ENCODE measurements at regions not wholly inside any gene's neighbourhood (a gene's known extent, or its start where the extent isn't known, plus 50 kb on each side); places are given as distances from the start of the nearest gene placed in this dataset.

DNA sequence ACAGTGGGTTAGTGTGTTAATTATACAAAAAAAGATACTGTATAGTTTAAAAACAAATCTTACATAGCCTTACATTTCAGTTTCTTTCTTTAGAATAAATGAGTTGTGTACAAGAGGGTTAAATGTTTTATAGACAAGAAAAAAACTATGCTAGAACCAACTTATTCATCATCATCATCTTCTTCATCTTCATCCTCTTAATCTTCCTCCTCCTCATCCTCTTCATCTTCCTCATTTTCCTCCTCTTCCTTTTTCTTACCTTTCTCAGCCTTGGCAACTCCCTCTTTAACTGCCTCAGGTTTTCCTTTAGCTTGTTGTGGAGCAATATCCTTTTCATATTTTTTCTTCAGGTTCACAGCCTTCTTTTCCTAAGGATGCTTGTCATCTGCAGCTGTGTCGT is 53.7 kb downstream of the RPS12 start:
- DNase-seq (ENCODE audit: low read depth, low spot score), result no peak

DNA sequence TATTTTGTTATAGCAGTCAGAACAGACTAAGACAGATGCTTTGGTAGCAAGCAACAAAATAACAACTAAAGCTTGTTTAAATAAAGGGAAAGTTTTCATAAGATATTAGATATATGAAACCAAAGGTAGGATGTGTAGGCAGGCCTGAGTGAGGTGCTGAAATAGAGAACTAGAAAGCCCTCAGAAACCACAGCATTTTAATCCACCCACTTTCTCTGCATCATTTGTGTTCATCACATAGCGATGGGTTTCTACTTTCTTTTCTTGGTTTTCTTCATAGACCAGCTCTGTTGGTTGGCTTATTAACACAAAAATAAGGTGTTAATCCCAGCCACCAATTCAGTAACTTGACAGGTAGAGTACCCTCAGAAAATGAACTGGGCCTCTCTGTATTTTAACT is 58.6 kb downstream of the RPS12 start:
- DNase-seq (ENCODE audit: low read depth, low spot score), result no peak

DNA sequence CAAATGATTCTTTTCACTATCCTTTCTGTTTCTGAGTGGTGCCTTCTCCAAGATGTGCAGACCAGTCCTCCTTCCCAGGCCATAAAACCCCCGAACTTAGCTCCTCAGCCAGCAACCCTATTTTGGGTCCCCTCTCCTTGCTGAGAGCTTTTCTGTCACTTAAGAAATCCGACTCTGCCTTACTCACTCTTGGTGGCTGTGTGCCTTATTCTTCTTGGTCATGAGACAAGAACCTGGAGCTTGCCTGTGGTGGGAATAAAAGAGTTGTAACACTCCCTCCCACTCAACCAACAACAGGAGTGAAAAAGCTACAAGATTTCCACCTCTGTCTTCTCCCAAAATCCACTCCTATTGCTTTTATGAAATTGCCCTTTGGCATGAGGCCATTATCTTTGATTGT is 62.6 kb downstream of the RPS12 start:
- DNase-seq (ENCODE audit: low read depth, low spot score), result no peak

DNA sequence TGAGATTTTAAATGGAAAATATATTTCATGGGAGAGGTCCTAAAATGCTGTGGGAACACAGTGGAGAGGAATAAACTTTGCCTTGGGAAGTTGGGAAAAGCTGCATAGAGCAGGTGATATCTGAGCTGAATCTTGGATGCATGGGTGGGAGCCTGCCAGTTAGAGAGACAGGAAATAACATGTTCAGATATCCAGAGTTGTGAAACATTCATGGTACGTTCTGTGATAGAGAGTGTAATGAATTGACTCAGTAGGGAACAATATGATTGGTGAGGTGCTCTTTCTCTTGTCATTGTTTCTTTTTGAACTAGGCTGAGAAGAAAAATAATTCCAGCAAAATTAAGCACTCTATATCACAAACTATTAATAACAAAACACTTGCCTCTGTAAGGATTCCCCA is 72.8 kb downstream of the RPS12 start:
- DNase-seq (ENCODE audit: low read depth, low spot score), result no peak

DNA sequence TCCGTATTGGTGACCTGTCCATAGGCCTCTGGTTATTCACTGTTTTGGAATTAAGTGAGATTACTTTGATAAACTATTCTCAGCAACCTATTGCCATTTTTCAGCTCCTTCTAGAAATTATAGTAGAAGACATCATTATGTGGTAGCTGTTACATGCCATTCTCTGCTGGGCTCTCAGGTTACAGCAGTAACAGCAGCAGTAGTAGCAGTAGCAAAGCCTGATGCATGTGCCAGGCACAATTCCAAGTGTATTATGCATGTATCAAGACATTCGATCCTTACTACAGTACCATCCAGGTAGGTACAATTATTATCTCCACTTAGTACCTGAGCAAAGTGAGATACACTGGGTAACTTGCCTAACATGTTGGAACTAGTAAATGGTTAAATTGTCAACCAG is 74.3 kb downstream of the RPS12 start:
- DNase-seq (ENCODE audit: low read depth, low spot score), result no peak

DNA sequence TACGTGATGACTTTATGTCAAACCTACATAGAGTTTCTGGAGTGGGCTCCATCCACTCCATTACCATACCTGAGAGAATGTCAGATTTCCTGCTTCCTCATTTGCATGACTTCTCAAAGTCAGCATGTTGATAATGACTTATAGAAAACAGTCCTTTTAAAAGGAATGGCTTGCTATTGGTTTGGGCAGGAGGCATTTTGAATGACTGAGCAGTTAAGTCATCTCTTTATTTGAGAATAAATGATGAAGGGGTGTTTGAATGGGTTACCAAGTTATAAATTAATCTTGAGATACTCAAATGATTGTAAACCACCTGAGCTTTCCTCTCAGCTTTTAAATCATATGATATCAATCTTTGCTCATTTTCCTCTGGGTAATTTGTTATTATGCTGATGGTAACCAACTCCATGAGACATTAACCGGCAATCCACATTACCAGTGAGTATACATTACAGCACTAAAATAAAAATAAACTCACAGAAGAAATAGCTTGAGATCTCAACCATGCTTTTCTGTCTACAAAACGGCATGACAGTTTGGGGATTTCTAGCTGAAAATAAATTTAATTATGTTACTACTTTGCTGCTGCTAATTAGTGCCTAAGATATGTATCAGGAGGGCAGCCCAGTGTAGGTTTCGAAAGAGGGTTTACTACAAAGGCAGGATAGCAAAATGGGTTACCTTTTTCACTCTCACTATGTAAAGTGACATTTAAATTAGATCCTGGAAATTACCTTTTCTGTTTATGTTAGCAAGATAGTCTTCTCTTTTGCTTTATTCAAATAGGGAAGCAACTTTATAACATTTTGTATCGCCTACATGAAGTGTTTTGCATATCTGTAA is 78.8 kb downstream of the RPS12 start:
- no peak for DNase-seq (ENCODE audit: low read depth, low spot score)

DNA sequence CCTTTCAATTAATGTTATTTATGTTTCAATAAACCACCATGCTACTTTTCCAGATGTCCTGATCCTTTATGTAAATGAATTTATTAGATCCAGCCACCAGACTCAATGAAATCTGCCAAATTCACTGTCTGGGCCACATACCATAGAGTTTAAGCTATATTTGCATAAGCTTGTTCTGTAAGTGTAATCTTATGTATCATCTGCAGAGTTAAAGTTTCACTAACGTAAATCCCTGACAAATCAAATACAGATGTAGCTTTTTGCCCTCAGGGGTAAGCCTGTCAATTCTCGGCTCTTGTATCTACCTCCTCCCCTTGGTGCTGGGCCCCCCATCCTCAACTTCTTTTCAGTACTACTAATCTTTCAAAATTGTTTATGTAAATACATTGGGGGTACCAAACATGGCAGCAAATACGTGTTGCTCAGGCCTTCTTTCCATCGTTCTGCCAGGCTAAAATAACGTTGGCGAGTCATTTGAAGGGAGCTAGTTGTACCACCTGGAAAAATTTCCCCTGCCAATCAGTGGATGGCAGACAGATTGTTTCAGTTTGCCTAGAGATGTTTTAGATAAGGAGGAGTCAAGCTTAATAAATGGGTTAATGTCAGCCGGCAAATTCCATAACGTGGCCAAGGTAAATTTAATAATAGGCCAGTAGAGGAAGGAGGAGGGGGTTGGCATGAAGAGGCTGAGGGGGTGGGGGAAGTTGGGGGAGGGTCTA is 79.6 kb downstream of the RPS12 start:
- DNase-seq (ENCODE audit: low read depth, low spot score), result no peak

DNA sequence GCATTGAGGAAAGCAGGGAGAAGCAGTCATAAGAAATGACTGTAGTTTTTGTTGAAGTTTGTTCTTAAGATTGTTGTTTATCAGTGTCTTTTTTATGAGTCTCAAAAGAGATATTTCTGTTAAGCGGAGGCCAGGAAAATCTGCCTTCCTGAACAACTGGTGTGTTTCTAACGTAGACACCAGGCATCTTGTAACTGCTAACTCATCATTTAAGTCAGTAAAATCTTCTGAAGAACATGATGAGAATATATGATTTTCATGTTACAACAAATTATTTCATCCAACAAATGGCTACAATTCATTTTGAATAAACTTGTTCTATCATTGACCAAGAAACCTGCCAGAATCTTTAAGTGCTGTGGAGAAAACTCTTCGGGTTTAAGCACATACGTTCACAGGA is 84.0 kb downstream of the RPS12 start:
- DNase-seq (ENCODE audit: low read depth, low spot score), result no peak

DNA sequence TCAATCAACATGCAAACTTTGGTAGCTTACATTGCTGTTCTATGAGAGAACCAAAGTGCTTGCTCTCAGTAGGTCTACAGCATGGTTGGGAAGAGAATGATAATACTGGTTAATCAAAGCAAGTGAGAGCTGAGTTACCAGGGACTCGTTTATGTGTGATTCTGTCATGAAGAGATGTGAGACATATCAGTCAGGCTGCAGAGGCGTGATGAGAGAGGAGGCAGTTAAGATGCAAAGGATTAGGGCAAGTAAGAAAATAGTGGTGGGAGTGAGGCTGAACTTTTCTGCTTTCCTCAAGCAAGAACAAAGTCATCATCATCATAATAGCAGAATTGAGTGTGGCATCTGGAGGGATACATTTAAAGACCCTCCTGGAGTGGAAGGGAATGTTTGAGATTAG is 86.5 kb downstream of the RPS12 start:
- DNase-seq (ENCODE audit: low read depth, low spot score), result no peak

DNA sequence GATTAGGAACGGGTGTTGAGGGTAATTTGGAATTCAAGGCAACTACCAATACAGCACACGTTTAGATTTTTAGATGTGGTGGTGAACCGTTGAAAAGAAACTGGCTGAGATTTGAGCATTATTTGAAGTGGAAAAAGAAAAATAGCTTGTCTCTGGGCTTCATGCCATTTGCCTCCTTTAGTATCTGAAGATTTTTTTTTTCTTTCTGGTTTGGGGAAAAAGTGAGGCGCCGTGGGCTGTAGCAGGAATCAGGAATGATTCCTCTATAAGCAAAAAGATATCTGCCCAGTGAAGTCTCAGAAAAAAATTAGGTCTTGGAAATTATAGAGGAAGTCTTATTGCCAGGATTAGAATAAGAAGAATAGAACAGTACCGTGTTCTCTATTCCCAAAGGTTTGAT is 88.5 kb downstream of the RPS12 start:
- DNase-seq (ENCODE audit: low read depth, low spot score), result no peak

DNA sequence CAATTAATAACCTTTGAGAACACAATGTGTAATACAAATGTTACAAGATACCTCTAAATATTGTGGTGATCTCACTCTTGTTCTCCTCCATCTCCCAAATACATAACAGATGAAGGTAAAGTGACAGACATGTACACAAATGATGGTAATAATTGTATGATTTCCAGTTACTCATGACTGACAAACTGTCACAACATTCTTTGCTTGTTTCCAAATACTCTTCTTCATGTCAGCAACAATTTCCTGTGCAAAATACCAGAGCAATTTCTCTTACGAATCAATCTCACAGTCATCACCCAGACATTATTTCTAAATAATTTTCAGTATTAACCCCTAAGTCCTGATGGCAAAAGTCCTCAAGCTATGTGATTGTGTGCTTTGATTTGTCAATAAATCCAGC is 92.9 kb downstream of the RPS12 start:
- DNase-seq (ENCODE audit: low read depth, low spot score), result no peak

DNA sequence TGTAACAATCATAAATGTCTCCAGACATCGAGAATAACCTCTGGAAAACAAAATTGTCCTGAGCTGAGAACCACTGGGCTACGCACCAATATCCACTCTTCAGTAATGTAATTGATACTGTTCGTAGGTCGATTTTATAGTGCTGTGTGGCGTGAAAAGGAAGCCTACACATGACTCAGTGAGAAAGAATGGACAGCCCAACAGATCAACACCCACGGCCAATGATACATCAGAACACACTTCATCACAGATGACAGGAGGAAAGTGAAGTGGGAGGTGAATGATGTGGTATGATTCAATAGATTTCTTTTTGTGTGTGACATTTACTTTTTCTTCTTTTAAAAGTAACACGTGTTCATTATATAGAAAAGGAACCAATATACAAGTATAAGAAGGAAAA is 93.5 kb downstream of the RPS12 start:
- DNase-seq (ENCODE audit: low read depth, low spot score), result no peak

DNA sequence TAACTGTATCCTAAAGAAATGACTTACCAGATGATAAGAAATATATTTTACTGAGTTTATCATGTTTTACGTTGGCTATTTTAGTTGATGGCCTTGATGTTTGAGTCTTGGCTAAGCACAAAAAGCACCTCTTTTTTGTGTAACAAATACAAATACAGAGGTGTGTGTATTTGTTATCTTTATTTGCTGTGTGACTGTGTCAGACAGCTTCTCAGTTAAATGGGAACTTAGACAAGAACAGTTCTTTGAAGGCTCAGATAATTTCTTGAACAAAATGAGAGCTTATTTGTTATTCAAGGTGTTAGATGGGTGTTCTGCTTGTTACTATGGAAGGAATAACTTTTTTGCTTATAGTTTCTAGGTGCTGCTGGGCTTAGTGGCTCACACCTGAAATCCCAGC is 95.4 kb downstream of the RPS12 start:
- no peak for DNase-seq (ENCODE audit: low read depth, low spot score)

DNA sequence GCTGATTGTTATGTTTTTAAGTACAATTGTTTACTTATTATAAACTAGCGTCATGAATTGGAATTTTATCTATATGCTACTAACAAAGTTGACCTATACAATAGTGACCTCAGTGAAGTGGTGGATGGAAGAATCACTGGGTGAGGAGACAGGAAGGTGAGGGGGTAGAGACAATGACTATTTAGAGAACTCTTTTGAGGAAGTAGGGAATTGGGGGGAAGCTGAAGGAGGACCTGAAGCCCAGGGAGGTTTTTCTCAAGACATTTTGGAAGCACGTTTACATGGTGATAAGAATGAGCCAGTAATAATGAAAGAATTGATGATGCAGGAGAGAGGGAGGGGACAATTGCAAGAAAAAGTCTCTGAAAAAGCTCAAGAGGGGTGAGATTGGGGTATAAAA is 96.4 kb downstream of the RPS12 start:
- DNase-seq (ENCODE audit: low read depth, low spot score), result no peak

DNA sequence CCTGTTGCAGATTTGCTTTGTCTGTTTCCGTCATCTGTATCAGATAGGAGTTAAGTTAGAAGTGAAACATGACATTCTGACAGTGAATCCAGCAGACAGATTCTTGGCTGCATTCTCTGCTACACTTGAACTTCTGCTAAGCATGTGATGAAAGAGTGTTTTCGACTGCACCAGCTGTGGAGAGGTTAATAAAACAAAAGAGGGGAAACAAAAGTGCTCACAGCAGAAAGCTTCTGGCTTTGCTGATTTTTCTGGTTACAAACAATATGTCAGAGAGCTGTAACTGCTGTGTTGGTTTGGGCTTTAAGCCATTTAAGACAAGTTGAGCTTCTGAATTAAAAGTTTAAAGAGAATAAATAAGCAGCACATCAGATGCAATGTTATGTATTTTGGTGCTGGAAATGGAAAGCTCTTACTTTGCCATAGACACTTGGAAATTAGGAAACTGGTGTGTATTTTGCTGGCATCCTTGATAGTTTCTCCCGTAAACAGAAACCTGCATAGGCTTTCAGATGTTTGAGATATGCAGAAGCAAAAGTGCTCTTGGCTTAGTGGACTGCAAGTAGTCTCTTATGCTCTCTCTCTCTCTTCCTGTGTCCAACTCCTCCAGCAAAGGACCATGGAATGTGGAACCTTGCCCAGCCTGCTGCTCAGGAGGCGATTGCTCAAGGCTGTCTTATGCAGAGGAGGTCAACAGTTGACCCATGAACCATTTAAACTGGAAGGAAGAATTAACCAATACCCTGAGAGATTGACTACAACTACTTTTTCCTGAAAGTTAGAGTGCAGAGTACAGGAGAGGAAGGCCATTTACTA is 104.9 kb downstream of the RPS12 start:
- no peak for DNase-seq (ENCODE audit: low read depth, low spot score)

DNA sequence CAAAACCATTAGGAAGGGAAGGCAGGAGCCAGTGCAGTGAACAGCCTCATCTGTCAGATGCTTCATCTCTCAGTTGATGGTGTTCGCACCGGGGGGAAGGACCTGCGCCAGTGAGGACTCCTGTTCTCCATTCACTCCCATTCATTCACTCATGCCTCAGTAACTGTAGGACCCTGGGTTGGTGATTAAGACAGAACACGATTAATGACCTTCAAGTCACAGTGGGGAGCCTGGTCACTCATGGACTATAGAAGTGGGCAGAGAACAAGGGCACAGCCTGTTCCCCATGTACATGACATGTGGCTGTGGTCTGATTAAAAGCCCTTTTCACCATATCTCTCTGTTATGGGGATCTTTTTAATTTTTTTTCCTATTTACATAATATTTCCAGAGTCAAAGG is 113.3 kb downstream of the RPS12 start:
- no peak for DNase-seq (ENCODE audit: low read depth, low spot score)

DNA sequence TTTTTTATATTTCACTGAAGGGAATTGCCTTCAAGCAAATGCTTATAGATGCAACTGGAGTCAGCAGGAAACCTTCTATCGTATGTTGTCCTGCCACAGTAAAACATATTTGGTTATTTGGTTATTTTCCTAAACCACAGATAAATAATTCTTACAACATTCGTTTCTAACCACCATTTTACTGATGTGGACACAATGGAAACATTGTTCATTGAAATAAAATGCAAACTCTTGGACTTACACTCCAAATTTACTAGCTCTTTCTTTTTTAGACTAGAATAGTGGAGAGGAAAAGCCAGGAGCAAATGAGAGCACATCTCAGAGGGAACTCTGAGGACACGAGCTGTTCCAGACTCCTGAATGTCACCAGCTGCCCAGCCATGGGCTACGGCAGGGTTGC is 114.8 kb downstream of the RPS12 start:
- DNase-seq (ENCODE audit: low read depth, low spot score), result no peak

DNA sequence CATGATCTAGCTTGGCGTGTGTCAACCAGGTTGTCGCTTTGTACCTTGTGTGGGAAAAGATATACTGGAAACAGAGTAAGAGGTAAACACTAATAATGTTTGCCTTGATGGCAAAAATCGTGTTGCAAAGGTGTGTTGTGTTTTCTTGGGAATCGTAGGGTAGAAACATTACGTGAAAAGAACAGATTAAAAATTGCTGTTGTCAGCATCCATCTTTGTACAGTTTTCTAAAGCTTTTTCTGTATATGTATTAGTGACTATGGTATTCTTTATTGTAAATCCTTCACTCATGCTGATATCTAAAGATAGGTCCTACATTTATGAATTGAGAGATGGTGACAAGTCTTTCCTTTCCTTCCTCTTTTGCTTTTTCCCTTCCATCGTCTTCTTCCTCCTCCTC is 116.9 kb downstream of the RPS12 start:
- no peak for DNase-seq (ENCODE audit: low read depth, low spot score)

DNA sequence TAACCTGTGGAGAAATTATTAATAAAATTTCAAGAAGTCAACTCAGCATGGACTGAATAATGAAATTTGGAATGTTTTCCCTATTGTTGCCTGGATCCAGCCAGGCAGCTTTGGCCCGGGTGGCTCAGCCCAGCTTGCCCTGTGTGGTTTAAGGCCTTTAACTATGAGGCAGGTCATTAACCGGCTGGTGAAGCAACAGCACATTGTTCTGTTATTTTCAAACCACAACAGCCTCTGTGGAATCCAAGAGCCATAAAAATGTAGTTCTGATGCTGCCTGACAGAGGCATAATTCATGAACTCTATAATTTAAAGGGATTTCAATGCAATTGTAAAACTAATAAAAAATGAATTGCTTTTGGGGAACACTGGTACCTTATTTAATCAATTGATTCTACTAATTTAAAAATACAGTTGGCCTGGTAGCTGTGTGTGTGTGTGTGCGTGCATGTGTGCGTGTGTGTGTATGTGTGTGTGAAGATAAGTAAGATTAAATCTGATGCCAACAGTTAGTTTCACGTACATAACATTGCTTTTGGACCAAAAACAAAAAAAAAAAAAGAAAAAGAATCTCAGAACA is 117.7 kb downstream of the RPS12 start:
- DNase-seq (ENCODE audit: low read depth, low spot score), result no peak

DNA sequence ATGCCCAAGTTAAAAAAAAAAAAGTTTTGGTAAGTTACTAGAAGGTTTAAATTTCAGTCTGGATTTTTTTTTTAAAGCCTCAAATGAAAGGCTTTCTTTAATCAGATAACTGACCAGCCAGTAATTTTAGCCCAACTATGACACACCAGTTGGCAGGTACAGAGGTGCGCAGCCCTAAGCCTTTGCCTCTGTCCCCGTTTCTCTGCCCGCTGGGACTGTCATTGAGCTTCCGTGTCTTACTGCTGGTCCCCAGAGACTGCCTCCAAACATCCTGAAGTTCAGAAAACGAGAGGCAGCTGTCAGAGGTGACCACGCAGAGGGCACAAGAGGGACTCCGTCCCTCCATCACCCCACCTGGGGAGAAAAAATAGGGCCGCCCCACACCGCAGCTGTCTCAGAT is 118.2 kb downstream of the RPS12 start:
- no peak for DNase-seq (ENCODE audit: low read depth, low spot score)

DNA sequence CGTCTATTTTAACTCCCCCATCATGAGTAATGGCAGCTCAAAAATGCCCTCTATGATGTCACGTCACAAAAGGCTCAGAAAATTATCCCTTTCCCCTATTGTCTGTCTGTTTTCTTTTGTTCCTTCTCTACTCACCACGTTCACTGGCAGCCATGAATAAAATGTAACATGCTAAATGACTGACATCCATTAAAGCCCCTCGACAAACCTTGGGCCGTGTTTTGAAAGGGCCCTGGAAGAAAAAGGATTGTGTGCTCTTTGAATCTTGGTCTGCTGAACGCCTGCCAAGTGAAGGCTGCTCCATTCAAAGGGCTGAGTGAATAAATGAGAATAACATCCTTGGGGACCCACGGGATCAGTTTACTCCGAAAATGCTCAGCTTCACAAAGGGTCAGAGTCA is 118.7 kb downstream of the RPS12 start:
- DNase-seq (ENCODE audit: low read depth, low spot score), result no peak

DNA sequence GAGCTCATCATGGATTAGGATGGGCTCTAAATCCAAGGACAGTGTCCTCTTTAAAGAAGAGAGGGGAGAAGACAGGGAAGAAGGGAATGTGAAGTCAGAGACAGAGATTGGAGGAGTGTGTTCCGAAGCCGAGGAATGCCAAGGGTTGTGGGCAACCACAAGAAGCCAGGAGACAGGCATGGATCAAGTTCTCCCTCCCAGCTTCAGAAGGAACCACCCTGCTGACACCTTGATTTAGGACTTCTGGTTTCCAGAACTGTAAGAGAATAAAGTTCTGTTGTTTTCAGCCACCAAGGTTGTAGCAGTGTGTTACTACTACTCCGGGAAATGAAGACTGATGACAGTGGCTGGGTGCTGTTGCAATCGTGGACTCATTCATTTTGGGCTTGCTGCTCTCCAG is 120.1 kb downstream of the RPS12 start:
- DNase-seq (ENCODE audit: low read depth, low spot score), result no peak

Measured in activated naive CD8-positive, alpha-beta T cell treated with anti-CD3 and anti-CD28 coated beads, Interleukin-2, amount 50 U/mL, for 16 hours (primary cell).